ENCODE measurements at regions not wholly inside any gene's neighbourhood (a gene's known extent, or its start where the extent isn't known, plus 50 kb on each side); places are given as distances from the start of the nearest gene placed in this dataset.

DNA sequence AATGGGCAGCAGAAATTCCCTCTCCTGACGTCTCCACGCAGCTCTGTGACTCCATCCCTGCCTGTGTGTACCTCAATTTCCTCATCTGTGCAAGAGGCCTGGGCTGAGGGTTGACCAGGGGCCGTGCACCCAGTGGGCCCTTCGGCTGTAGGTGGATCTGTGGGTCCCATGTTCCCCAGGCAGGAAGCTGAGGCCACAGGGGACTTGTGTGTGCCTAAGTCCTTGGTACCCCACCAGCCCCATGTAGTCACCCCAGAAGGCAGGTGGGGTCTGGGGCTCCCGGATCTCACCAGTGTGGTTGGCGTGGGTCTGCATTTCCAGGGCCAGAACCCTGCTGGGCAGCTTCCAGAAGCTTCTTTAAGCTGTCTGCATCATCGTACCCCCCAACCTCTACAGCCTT, 177.4 kb upstream of the GSE1 start:
- Histone ChIP-seq H3K27ac (ENCODE audit: low read depth in 1 of 2, low read length in 1 of 2) (no peak overlapping the region), H3K27me3 (ENCODE audit: control insufficient read depth in 3 of 3, insufficient read depth in 3 of 3, low read length in 2 of 3) (no peaks in the 10 kb centered on the region), H3K4me1 (ENCODE audit: control insufficient read depth in 5 of 5, insufficient read depth in 5 of 5, low read length in 5 of 5) (peaks cover 0 to 28% (median 11%) of the 10 kb centered on the region in 5 donors), H3K4me3 (no peak overlapping the region), H3K36me3 (ENCODE audit: control insufficient read depth in 4 of 4, insufficient read depth in 4 of 4, low read length in 4 of 4) (peaks cover 0 to 8% (median 0%) of the 10 kb centered on the region in 4 donors), H3K9ac (ENCODE audit: insufficient read depth in 1 of 2, low read length in 2 of 2) (no peak overlapping the region), H3K9me3 (ENCODE audit: control insufficient read depth in 4 of 4, insufficient read depth in 3 of 4, low read length in 3 of 4) (no peaks in the 10 kb centered on the region)
- DNase-seq = no peak
- no peak for ATAC-seq (ENCODE audit: insufficient read depth, low FRiP score)
- TF ChIP-seq, protein P1, sequence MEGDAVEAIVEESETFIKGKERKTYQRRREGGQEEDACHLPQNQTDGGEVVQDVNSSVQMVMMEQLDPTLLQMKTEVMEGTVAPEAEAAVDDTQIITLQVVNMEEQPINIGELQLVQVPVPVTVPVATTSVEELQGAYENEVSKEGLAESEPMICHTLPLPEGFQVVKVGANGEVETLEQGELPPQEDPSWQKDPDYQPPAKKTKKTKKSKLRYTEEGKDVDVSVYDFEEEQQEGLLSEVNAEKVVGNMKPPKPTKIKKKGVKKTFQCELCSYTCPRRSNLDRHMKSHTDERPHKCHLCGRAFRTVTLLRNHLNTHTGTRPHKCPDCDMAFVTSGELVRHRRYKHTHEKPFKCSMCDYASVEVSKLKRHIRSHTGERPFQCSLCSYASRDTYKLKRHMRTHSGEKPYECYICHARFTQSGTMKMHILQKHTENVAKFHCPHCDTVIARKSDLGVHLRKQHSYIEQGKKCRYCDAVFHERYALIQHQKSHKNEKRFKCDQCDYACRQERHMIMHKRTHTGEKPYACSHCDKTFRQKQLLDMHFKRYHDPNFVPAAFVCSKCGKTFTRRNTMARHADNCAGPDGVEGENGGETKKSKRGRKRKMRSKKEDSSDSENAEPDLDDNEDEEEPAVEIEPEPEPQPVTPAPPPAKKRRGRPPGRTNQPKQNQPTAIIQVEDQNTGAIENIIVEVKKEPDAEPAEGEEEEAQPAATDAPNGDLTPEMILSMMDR (IDR thresholded peaks at IDR 0.05; ENCODE audit: control extremely low read depth, extremely low read depth) = no peak
- WGBS, 2 donors = 89 to 92% methylated on average over 7 of the region's 7 CpGs

DNA sequence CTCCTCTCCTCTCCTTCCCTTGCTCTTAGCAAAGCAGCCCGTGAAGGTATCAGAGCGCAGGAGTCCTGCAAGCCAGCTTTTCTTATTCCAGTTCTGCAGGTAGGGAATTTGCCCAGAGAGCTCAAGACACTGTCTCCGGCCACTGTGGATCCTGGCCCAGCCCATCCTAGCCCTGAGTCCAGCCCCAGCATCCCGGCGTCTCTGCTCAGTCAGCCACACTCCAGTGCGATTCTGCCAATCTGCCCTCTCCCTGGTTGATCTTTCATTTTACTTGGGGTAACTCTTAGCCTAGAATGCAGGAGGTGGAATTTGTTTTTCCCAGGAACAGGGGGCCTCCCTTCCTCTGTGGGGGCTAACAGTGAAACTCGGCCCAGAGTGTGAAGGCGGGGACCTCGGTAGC, 176.9 kb upstream of the GSE1 start:
- Histone ChIP-seq H3K27me3 (ENCODE audit: control insufficient read depth in 3 of 3, insufficient read depth in 3 of 3, low read length in 2 of 3) (no peaks in the 10 kb centered on the region), H3K4me1 (ENCODE audit: control insufficient read depth in 5 of 5, insufficient read depth in 5 of 5, low read length in 5 of 5) (peaks cover 0 to 28% (median 11%) of the 10 kb centered on the region in 5 donors), H3K36me3 (ENCODE audit: control insufficient read depth in 4 of 4, insufficient read depth in 4 of 4, low read length in 4 of 4) (peaks cover 0 to 8% (median 0%) of the 10 kb centered on the region in 4 donors), H3K9ac (ENCODE audit: insufficient read depth in 1 of 2, low read length in 2 of 2) (no peak overlapping the region), H3K9me3 (ENCODE audit: control insufficient read depth in 4 of 4, insufficient read depth in 3 of 4, low read length in 3 of 4) (no peaks in the 10 kb centered on the region), H3K4me3 (no peak overlapping the region), H3K27ac (ENCODE audit: low read depth in 1 of 2, low read length in 1 of 2) (peak overlapping the region in 1 of 2 donors; percentile 9)
- 77 to 90% methylated on average over 9 of the region's 9 CpGs for WGBS, 2 donors
- DNase-seq = peak in 1 of 3 donors; percentile 46
- TF ChIP-seq, protein P1 (IDR thresholded peaks at IDR 0.05; ENCODE audit: control extremely low read depth, extremely low read depth) = no peak
- no peak for ATAC-seq (ENCODE audit: insufficient read depth, low FRiP score)

DNA sequence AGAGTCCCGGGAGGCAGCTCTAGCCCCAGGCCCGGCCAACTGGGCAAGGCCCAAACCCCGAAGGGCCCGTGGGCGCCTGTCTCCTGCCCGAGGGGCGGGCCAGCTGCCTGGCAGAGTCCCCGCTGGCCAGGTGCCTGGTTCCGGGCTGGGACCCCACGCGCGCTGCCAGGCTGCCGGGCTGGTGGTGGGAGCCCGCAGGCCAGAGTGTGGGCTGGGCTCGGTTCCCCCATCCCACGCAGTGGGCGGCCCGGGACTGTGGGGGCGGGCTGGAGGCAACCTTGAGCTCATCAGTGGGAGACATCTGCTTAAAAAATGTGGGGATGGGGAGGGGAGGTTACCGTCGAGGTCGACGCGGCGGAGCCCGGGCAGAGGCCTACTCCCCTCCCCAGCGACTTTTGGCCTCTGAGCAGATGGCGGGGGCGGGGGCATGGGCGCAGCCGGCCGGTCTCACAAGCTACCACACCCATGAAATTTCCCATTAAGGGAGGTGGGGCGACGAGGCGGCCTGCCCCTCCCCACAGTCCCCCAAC, 176.4 kb upstream of the GSE1 start:
- DNase-seq = no peak
- Histone ChIP-seq H3K27ac (ENCODE audit: low read depth in 1 of 2, low read length in 1 of 2) (peak overlapping the region in 1 of 2 donors; percentile 9), H3K9me3 (ENCODE audit: control insufficient read depth in 4 of 4, insufficient read depth in 3 of 4, low read length in 3 of 4) (no peaks in the 10 kb centered on the region), H3K27me3 (ENCODE audit: control insufficient read depth in 3 of 3, insufficient read depth in 3 of 3, low read length in 2 of 3) (no peaks in the 10 kb centered on the region), H3K9ac (ENCODE audit: insufficient read depth in 1 of 2, low read length in 2 of 2) (no peak overlapping the region), H3K4me3 (no peak overlapping the region), H3K36me3 (ENCODE audit: control insufficient read depth in 4 of 4, insufficient read depth in 4 of 4, low read length in 4 of 4) (peaks cover 0 to 8% (median 0%) of the 10 kb centered on the region in 4 donors), H3K4me1 (ENCODE audit: control insufficient read depth in 5 of 5, insufficient read depth in 5 of 5, low read length in 5 of 5) (peaks cover 0 to 28% (median 11%) of the 10 kb centered on the region in 5 donors)
- TF ChIP-seq, protein P1 (IDR thresholded peaks at IDR 0.05; ENCODE audit: control extremely low read depth, extremely low read depth) = no peak
- ATAC-seq (ENCODE audit: insufficient read depth, low FRiP score) = peak; percentile 53
- WGBS, 2 donors = 51 to 70% methylated on average over 30 to 35 of the region's 35 CpGs
